ENCODE measurements at regions not wholly inside any gene's neighbourhood (a gene's known extent, or its start where the extent isn't known, plus 50 kb on each side); places are given as distances from the start of the nearest gene placed in this dataset.
"Not testable (repeated sequence)": the region's sequence is repeated elsewhere in the genome, so short reads cannot be mapped to it uniquely, and the experiment has no call there.

- TF ChIP-seq CTCF (conservative IDR thresholded peaks at IDR 0.05; ENCODE audit: low read depth, low read length); EZH2 (IDR thresholded peaks at IDR 0.05; ENCODE audit: borderline replicate concordance, low read depth, low read length, poor library complexity, severe bottlenecking): not testable (repeated sequence)
Observed at GRCh38 chr4:110341118-110341517, 134.8 kb upstream of the ENPEP start.

Measured in A673 (cell line).